ENCODE measurements at regions not wholly inside any gene's neighbourhood (a gene's known extent, or its start where the extent isn't known, plus 50 kb on each side); places are given as distances from the start of the nearest gene placed in this dataset.

DNA sequence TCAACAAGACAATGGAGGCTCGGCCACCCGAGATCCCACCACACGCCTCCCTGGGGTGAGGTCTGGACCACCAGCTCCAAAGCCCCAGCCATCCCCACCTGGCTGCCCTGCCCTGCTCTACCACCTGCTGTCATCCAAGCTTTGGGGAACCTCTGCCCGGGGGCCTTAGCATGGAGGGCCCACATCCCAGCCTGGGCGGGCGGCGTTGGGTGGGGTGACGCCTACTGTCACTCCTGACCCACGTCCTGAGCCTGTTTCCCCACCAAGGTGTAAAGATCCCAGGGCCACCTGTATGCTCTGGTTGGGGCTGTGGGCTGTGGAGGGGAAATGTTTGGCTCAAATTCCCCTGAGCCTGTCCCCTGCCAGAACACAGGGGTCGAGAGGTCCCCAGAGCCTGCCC is 437.6 kb downstream of the EIPR1 start:
- TF ChIP-seq, protein P1, sequence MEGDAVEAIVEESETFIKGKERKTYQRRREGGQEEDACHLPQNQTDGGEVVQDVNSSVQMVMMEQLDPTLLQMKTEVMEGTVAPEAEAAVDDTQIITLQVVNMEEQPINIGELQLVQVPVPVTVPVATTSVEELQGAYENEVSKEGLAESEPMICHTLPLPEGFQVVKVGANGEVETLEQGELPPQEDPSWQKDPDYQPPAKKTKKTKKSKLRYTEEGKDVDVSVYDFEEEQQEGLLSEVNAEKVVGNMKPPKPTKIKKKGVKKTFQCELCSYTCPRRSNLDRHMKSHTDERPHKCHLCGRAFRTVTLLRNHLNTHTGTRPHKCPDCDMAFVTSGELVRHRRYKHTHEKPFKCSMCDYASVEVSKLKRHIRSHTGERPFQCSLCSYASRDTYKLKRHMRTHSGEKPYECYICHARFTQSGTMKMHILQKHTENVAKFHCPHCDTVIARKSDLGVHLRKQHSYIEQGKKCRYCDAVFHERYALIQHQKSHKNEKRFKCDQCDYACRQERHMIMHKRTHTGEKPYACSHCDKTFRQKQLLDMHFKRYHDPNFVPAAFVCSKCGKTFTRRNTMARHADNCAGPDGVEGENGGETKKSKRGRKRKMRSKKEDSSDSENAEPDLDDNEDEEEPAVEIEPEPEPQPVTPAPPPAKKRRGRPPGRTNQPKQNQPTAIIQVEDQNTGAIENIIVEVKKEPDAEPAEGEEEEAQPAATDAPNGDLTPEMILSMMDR (IDR thresholded peaks at IDR 0.05; ENCODE audit: low read depth, low read length, poor library complexity, severe bottlenecking), result no peak
- TF ChIP-seq EZH2phosphoT487 (IDR thresholded peaks at IDR 0.05; ENCODE audit: borderline replicate concordance, low read length), result no peak

Data from DOHH2 (cell line).